GM21737 (cell line): ENCODE measurements at regions not wholly inside any gene's neighbourhood (a gene's known extent, or its start where the extent isn't known, plus 50 kb on each side); places are given as distances from the start of the nearest gene placed in this dataset.

Experiments used
- ATAC-seq: cut with Tn5 transposase; IDR thresholded peaks from one replicate; pipeline ENCODE4 v1.9.1; 2021; ENCODE audit warnings: mild to moderate bottlenecking, moderate library complexity; ENCODE audit not compliant: unreplicated experiment

DNA sequence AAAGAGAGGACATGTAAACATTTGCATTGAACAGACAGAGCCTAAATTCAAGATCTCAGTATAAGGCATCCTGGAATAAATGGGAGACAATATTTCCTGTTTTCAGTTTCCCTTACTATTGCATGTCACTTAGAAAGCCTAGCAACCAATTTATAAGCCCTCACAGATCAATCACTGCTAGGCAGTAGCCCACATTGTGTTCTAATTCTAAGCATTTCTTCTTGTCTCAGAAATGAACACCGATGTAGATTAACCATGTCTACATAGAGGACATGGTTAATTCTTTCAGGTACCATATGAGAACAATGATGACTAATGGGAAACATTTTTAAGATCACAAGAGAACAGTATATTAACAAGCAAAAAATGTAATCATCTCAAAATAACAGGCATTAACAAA is 79.6 kb upstream of the HMHB1 start:
- no peak for ATAC-seq

DNA sequence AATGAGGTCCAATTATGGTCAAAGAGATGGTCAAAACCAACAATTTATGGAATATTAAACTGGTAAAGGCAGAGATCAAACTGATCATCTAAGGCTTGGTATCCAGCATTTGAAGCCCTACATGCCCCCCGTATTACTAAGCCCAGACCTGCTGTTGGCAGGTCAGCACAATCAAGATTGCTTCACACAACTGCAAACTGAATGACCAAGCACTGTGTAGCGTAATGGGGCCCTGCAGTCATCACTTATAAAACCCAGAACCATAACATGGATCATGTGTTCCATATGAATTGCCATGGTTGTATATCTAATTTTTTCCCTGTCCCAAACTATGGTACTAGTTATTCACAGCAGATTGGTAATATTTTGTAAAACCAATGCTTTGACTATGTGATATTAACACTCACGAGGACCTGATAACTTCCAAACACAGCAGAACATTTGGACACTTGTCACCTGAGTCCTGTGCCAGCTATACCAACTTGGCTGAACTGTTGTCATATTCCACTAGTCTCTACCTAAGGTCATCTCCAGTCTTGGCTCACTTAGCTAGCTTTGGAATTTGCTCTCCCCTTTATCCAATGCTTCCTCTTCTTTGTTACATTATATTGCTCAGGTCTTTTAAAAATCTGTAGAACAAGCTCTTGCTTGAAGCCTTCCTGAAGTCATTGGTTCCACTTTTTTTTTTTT is 81.7 kb upstream of the HMHB1 start:
- ATAC-seq, result no peak

DNA sequence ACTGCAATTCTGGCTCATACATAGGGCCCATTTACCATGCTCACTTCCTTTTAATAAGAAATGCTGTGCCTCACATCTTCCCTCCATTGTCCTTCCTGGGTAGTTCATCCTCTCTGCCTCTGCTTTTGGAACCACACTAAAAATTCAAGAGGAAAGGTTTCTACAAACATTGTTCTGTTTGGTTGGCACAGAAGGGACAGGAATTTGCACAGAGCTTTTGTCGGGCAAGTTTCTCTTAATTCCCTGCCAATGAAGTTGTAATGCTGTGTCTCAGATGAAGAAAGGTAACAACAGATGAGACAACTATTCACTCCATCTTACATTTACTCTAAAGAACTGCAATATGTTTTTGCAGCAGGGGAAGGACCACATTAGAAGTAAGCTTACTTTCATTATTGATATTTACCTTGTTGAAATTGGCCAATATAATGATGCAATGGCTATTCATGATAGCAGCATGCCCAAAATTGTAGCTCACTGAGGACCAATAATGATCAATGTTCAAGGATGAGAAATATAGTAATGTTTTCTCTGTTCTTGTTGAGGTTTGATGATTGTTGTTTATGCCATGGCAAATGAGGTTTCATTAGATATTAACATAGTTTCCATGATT is 82.5 kb upstream of the HMHB1 start:
- no peak for ATAC-seq

DNA sequence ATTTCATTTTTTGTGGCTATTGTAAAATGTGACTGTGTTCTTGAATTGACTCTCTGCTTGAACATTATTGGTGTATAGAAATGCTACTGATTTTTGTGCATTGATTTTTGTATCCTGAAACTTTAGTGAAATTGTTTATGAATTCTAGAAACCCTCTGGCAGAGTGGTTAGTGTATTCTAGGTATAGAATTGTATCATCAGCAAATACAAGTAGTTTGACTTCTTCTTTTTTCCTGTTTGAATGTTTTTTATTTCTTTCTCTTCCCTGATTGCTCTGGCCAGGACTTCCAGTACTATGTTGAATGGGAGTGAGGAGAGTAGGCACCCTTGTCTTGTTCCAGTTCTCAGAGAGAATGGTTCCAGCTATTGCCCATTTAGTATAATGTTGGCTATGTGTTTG is 88.8 kb upstream of the HMHB1 start:
- ATAC-seq, result no peak

GRCh38 chr5:143721925-143722324 is 90.0 kb upstream of the HMHB1 start:
- no peak for ATAC-seq

DNA sequence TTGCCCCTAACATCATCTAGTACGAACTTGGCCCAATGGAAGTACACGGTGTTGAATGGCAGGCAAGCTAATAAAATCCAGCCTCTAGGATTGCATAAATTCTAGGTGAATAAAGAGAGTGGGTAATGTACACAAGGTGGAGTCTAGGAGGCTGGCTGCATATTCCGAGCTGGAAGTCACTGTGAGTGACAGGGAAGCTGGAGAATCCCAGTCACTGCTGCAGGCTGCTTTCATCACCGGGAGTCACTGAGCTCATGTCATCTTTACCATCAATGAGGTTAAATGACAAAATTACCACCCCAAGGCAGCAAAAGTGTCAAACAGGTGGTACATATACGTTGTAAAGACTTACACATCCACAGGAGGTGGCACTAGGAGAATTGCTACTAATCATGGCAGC is 91.3 kb upstream of the HMHB1 start:
- no peak for ATAC-seq

DNA sequence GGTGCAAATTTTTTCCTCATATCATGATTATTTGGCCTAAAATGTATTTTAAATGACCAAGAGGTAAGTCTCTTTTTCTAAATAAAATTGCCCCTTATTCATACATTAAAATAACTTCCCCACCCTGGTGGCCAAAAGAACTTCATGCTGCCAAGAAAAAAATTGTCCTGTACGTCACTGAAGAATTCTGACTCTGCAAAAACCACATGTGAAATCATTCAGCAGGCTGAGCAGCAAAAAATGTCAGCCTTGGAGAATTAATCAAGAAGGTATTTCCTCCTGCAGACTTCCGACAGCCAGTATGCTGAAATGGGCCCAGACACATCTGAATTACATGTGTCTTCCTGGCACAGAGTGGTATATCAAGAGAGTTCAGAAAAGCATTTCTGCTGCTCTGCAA is 94.6 kb upstream of the HMHB1 start:
- ATAC-seq, result no peak

DNA sequence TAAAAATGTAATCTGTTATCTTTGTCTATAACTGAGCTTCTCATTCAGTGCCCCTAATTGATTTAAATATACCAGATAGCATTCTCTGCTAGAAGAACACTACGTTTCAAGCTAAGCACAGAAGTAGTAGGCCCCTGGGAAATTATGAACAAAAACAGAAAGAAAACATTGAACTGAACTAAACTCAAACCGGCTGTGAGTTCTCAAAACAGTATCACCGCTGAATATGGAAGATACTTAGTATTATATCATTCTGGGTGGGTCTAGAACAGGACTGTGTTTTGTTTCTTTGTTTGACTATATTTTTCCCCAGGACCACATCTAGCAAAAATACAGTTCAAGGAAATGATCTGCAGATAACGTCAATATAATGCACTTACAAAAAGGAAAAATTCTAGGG is 95.1 kb upstream of the HMHB1 start:
- ATAC-seq, result no peak

DNA sequence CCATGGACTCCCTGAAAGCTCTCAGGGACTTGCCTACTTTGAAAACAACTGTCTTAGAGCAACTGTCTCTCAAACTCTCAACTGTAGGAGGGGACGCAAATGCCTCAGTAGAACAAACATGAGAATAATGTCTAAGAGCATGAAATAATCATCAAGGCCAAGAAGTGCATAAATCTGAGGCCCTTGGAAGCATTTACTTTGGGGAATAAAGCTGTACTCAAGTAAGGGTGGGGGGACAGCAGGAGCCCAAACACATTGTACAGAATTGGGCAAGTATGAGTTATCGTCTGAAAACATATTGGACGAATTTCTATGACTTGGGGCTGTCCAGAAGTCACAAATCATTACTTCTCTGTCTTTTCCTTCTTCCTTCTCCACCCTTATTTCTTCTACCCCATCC is 96.3 kb upstream of the HMHB1 start:
- ATAC-seq, result no peak

GRCh38 chr5:143714629-143715028 is 97.3 kb upstream of the HMHB1 start:
- ATAC-seq, result no peak

DNA sequence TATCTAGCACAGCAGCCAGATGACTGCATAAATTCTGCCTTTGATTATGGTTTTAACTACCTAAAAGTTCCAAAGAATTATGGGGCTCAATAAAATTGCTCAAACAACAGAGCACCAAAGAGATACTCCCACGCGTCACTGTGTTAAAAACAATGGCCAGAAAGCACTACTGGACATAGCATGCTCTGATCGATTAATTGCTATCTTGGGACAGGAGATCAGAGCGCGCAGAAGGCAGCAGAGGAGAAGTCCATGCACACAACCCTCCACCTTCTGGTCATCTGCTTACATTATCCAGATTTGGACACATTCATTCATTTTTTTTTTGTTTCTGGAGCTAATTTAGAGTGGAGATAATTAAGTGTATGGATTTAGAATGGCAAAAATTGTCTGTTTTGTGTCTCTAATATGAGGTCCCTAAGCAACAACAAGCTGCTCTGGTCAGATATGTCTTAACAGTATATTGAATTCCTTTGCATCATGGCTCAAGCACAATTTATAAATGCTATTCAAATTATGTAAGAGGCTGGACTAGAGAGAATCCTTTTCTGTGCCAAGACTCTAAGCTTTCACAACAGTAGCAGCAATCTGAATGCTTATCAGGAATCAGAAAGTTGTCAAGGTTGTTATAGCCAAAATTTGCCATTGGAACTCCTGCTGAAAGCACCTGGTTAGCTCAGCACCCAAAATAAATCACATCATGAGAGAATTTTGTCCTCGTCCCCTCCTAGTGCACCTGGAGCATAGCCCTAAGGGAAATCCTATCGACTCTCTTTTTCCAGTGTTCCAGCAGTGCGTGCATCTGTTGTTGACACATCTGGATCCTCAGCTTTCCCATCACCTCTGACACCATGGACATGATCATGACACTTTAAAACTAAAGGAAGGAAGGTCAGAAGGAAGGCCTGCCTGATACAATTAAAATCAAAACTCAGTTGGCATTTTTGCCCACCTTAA is 98.6 kb upstream of the HMHB1 start:
- ATAC-seq, result no peak

DNA sequence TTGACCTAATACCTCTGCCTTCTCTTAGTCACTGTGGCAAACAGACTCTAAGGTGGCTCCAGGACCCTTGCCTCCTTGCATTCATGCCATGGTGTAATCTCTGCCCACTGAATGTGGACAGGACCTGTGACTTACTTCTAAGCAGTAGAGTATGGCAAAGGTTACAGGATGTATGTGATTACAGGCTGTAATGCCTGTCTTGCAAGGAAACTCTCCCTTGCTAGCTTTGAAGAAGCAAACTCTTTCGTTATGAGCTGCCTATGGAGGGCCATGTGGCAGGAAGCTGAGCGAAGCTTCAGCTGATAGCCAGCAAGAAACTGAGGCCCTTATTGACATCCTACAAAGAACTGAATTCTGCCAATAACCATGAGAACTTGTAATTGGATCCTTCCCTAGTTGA is 103.3 kb upstream of the HMHB1 start:
- ATAC-seq, result no peak

DNA sequence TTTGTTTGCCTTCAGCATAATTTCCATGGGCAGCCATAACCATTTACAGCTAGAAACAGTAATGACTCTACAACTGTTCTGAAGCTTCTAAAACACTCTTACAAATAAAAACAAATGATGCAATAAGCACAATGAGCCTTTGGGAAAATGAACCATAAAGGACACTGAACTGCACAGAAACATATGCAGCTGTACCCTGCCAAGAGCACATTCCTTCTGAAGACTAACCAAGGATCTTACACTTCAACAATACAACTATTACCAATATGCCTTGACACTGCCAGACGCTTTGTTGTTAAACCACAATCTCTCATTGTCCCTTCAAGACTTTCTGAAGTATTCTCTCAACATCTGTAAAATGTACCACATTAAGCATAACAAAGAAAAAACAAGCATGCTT is 104.2 kb upstream of the HMHB1 start:
- ATAC-seq, result no peak

DNA sequence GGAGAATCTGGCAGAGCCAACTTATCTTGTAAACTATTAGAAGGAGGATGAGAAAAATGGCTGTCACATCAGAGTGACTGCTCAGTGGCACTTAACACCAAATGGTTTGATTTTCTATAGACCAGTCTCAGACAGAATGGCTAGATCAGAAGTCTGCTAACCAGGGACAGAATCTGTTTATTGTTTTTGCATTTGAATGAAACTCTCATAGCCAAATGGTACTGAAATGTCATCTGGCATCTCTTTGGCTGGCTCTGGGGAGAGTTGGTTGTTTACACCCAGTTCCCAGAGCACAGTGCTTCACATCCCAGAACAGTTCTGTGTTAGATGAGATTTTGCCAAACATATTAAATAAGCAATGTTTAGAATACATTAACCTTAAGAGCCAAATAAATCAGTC is 106.6 kb upstream of the HMHB1 start:
- no peak for ATAC-seq

GRCh38 chr5:143703659-143704058 is 108.3 kb upstream of the HMHB1 start:
- no peak for ATAC-seq

DNA sequence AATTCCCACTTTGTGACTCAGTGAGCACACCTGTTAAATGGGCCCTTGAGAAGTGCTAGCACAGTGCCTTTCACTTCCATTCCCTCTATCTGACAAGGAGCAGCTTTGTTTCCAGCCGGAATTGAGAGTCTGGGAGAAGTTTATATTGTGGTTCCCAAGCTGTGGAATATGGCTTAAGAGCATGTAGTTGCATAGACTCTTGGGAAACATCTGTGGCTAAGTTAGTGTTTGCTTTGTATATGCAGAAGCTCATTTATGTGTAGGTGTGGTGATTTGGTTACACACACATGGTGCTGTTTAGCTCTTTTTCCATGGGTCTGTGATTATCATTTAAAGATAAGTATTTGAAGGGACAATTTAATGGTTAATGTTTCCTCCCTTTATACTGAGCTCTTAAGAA is 110.5 kb upstream of the HMHB1 start:
- ATAC-seq, result no peak

GRCh38 chr5:143700994-143701393 is 111.0 kb upstream of the HMHB1 start:
- no peak for ATAC-seq

DNA sequence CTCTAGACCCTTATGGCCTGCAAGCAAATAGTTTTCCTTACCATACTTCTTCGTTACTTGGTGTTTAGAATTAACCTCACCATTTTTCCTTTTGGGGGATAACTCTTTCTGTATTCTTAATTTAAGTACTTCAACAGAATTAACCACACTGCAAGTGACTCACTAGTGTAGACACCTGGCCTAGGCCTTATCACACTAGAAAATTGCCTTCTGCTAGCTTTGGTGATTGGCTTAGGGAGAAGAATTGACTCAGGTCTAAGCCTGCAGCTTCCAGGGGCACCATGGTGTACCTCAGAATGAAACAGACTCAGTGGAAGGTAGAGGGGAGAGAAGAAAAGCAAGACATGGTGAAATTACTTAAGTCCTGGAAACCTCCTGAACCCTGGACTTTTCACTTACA is 112.8 kb upstream of the HMHB1 start:
- ATAC-seq, result no peak

DNA sequence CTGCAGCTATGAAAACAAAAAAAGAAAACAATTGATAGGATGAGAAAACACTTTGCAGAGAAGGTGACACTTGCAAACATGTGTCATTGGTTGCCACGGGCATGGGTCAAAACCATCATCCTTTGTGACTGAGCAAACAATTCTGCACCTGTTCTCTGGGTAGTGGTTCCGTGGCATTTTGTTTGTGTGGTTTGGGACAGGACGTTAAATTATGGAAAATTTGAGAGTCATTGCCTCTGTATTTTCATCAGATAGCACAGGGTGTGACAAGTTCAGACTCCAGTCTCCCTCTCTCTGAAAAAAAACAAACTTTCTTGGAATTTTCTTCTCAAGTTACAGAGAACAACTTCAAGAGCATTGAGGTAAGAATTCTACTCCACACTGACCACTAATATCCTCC is 113.4 kb upstream of the HMHB1 start:
- ATAC-seq, result no peak

GRCh38 chr5:143696921-143697320 is 115.0 kb upstream of the HMHB1 start:
- ATAC-seq, result no peak

- no peak for ATAC-seq
Observed at GRCh38 chr5:143695941-143696340, 116.0 kb upstream of the HMHB1 start.
